HUES64 (cell line): ENCODE measurements at regions not wholly inside any gene's neighbourhood (a gene's known extent, or its start where the extent isn't known, plus 50 kb on each side); places are given as distances from the start of the nearest gene placed in this dataset.

ENCODE experiments used
- H3K27ac ChIP-seq: 2 replicates; pipeline ENCODE4 v1.7.0; 2013; ENCODE audit warnings: low read depth, low read length, inconsistent platforms
- H3K27me3 ChIP-seq: 2 replicates; pipeline ENCODE4 v1.6.1; 2013; ENCODE audit warnings: mild to moderate bottlenecking, low read length; ENCODE audit not compliant: insufficient read depth
- H3K36me3 ChIP-seq: 2 replicates; pipeline ENCODE4 v1.6.1; 2013; ENCODE audit warnings: mild to moderate bottlenecking, low read length; ENCODE audit not compliant: insufficient read depth
- H3K4me1 ChIP-seq: 2 replicates; pipeline ENCODE4 v1.6.1; 2013; ENCODE audit warnings: mild to moderate bottlenecking, low read length, moderate library complexity; ENCODE audit not compliant: insufficient read depth
- H3K4me3 ChIP-seq: 2 replicates; pipeline ENCODE4 v1.5.1; 2013; ENCODE audit warnings: mild to moderate bottlenecking, low read length, moderate library complexity
- H3K9ac ChIP-seq: 2 replicates; pipeline ENCODE4 v1.6.1; 2013; ENCODE audit warnings: mild to moderate bottlenecking, low read depth, low read length
- H3K9me3 ChIP-seq: 2 replicates; pipeline ENCODE4 v1.6.1; 2013; ENCODE audit warnings: low read depth, low read length; ENCODE audit not compliant: insufficient read depth
- WGBS: fragments of 150-250, 120-280 bp; methylation state at CpG from one replicate; pipeline ENCODE4 v1.1.7; 2013; ENCODE audit warnings: missing lambda C conversion rate; 5-methylcytosine and 5-hydroxymethylcytosine counted together

DNA sequence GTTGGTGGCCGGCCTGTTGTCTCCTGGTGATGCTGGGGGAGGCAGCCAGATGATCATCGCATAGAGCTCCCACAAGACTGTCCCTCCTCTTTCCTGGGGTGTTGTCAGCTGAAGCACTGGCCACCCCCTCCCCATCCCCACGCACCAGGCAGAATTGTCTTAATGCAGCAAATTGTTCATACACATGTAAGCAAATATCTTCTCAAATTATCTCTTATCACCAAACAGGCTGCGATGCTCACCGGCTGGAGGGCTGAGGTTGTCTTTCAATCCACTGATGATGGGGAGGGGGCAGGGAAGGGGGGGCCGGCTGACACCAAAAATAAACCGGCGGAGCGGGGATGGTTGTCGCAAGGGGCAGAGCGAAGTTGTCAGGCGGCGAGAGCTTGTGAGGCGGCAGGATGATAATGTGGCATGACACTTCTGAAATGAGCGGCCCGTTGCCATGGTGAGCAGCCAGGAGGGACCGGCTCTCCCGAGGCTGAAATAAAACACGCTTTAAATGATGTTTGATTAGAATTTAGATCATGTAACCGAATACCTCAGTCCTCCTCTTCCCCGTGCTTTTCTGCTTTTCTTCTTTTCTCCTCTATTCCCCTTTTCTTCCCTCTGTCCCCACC is 59.8 kb downstream of the MRM1 start:
- peaks cover 30% of the 10 kb centered on the region for H3K27me3 ChIP-seq
- no peaks in the 10 kb centered on the region for H3K36me3 ChIP-seq
- no peaks in the 10 kb centered on the region for H3K9me3 ChIP-seq
- H3K9ac ChIP-seq, result no peak overlapping the region
- H3K4me1 ChIP-seq, result no peaks in the 10 kb centered on the region
- H3K27ac ChIP-seq, result no peak overlapping the region
- H3K4me3 ChIP-seq, result no peak overlapping the region
- WGBS, result 85% methylated on average over 21 of the region's 21 CpGs

DNA sequence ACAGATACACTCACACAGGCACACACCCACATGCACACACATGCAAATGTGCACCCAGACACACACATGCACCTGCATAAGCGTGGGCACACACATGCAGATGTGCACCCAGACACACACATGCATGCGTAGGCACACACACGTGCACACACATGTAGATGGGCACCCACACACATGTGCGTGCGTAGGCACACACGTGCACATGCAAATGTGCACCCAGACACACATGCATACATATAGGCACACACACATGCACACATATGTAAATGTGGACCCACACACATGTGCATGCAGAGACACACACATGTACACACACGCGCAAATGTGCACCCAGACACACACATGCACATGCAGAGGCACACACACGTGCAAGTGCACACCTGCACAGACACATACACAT is 60.3 kb downstream of the MRM1 start:
- no peaks in the 10 kb centered on the region for H3K9me3 ChIP-seq
- 86% methylated on average over 9 of the region's 9 CpGs for WGBS
- no peaks in the 10 kb centered on the region for H3K36me3 ChIP-seq
- no peak overlapping the region for H3K4me3 ChIP-seq
- H3K9ac ChIP-seq, result no peak overlapping the region
- H3K27ac ChIP-seq, result no peak overlapping the region
- no peaks in the 10 kb centered on the region for H3K4me1 ChIP-seq
- peaks cover 25% of the 10 kb centered on the region for H3K27me3 ChIP-seq

DNA sequence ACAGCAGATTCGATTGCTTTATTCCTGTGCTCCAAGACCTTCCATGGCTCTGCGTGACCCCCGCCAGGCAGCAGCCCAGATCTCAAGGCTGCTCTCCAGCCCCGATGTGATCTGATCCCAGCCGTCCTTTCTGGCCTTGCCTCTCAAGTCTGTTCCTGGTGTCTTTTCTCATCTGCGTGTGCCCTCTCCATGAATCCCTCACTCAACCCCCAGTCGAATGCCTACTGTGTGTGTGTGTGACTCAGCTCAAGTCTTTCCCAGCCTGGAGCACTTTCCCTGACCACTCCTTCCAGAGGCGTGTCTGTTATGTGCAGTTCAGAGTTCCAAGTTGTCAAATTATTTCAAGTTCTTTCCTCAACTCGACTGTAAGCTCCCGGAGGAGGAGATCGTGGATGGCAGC is 64.0 kb downstream of the MRM1 start:
- Histone ChIP-seq H3K36me3 (no peaks in the 10 kb centered on the region), H3K27ac (no peak overlapping the region), H3K4me3 (no peak overlapping the region), H3K9me3 (no peaks in the 10 kb centered on the region), H3K4me1 (no peaks in the 10 kb centered on the region), H3K9ac (no peak overlapping the region), H3K27me3 (no peaks in the 10 kb centered on the region)
- 71% methylated on average over 11 of the region's 11 CpGs for WGBS

DNA sequence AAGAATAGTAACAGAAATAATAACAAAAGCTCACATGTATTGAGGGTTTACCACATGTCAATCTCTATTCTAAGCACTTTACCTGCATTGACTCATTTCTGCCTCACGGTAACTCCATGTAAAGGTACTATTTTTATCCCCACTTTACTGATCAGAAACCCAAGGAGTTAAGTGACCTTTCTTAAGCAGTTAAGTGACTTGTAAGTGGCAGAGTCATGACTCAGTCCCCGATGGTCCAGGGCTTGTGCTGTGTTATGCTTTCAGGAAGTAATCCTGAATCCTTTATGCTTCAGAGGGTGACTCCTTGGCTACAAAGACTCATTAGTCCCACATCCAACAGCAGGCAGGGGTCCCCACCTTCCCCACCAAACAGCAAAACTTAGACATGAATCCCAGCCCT is 66.5 kb downstream of the MRM1 start:
- Histone ChIP-seq H3K4me3 (no peak overlapping the region), H3K9me3 (no peaks in the 10 kb centered on the region), H3K27me3 (no peaks in the 10 kb centered on the region), H3K36me3 (no peaks in the 10 kb centered on the region), H3K4me1 (no peaks in the 10 kb centered on the region), H3K27ac (no peak overlapping the region), H3K9ac (no peak overlapping the region)
- 90% methylated on average over 2 of the region's 2 CpGs for WGBS

DNA sequence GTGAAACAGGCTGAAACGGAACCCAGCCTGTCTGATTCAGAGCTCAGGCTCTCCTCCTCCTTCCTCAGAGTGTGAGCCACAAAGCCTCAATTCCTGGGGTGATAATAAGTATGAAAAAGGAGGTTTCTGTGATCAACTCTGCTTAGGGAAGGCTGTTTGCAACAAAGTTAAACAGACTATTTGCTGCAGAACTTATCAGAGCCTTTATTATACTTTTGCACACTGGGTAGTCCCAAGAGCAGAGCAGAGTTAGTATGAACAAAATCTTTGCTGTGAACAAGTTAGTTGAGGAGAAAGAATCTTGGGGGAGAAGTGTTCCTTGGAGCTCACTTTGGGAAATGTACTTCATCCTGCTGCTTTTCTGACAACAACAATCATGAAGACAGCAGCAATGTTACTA is 67.4 kb downstream of the MRM1 start:
- 81% methylated on average over 1 of the region's 1 CpG for WGBS

DNA sequence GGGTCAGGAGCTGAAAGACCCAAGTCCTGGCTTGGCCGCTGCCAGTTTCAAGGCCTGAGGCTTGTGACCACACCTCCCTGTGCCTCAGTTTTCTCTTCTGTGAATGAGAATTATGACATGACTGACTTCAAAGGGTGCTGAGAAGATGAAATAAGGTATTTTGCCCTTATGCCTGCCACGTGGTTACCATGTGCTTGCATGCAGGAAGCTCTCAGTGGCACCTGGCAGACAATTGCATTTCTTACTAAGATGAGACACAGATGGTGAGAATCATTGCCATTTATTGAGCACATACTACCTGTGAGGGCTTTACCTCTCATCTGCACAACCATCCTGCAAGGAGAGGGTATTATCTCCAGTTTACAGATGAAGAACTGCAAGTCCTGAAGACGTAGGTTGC is 69.8 kb downstream of the MRM1 start:
- no peaks in the 10 kb centered on the region for H3K27me3 ChIP-seq
- 92% methylated on average over 3 of the region's 3 CpGs for WGBS
- no peak overlapping the region for H3K27ac ChIP-seq
- H3K9me3 ChIP-seq, result no peaks in the 10 kb centered on the region
- H3K9ac ChIP-seq, result no peak overlapping the region
- H3K36me3 ChIP-seq, result no peaks in the 10 kb centered on the region
- H3K4me3 ChIP-seq, result no peak overlapping the region
- no peaks in the 10 kb centered on the region for H3K4me1 ChIP-seq

More for the DNA sequence above, 67.4 kb downstream of the MRM1 start:
- Histone ChIP-seq H3K27me3 (no peaks in the 10 kb centered on the region), H3K27ac (no peak overlapping the region), H3K9ac (no peak overlapping the region), H3K36me3 (no peaks in the 10 kb centered on the region), H3K9me3 (no peaks in the 10 kb centered on the region), H3K4me3 (no peak overlapping the region), H3K4me1 (no peaks in the 10 kb centered on the region)

DNA sequence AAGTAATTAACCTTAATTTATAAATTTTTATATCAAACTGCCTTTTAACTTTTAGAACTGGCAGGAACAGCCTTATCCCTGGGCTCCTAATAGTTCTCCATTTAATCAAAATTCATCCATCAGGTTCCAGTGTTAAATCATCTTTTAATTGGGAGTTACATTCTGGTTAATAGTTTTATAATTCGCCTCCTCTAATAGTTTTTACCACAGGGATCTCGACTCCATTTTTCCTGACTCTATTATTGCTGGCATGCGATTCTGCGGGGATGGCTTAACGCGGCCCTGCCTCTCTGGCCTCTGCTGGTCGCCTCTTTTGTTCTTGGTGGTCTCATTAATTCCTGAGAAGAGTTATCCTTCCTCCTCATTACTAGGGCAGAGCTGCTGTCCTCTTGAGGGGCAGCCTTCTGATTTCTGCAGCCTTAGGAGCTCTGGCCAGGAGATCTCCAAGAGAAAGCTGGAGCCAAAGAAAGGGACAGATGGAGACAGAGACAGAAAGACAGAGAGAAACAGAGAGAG is 71.1 kb downstream of the MRM1 start:
- no peaks in the 10 kb centered on the region for H3K27me3 ChIP-seq
- no peaks in the 10 kb centered on the region for H3K9me3 ChIP-seq
- no peaks in the 10 kb centered on the region for H3K36me3 ChIP-seq
- H3K27ac ChIP-seq, result no peak overlapping the region
- WGBS, result 87% methylated on average over 7 of the region's 7 CpGs
- no peak overlapping the region for H3K9ac ChIP-seq
- H3K4me3 ChIP-seq, result no peak overlapping the region
- H3K4me1 ChIP-seq, result no peaks in the 10 kb centered on the region

DNA sequence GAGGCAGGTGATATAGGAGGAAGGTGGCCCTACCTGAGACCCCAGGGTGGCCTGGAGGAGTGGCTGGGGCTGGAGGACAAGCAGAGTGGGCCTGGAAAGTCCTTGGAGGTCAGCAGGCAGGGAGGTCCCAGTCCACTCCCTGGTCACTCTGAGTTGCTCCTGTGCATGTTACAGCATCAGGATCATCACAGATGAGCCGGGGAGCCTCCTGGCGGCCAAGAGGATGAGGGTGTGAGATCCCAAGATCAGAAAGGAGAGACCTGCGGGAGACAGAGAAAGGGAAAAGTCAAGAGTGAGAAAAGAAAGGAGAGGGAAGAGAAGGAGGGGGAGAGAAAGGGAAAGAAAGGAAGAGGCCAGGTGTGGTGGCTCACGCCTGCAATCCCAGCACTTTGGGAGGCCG is 71.7 kb downstream of the MRM1 start:
- H3K4me3 ChIP-seq, result no peak overlapping the region
- WGBS, result 92% methylated on average over 5 of the region's 5 CpGs
- no peak overlapping the region for H3K9ac ChIP-seq
- no peaks in the 10 kb centered on the region for H3K27me3 ChIP-seq
- H3K9me3 ChIP-seq, result no peaks in the 10 kb centered on the region
- H3K36me3 ChIP-seq, result no peaks in the 10 kb centered on the region
- no peak overlapping the region for H3K27ac ChIP-seq
- H3K4me1 ChIP-seq, result no peaks in the 10 kb centered on the region

DNA sequence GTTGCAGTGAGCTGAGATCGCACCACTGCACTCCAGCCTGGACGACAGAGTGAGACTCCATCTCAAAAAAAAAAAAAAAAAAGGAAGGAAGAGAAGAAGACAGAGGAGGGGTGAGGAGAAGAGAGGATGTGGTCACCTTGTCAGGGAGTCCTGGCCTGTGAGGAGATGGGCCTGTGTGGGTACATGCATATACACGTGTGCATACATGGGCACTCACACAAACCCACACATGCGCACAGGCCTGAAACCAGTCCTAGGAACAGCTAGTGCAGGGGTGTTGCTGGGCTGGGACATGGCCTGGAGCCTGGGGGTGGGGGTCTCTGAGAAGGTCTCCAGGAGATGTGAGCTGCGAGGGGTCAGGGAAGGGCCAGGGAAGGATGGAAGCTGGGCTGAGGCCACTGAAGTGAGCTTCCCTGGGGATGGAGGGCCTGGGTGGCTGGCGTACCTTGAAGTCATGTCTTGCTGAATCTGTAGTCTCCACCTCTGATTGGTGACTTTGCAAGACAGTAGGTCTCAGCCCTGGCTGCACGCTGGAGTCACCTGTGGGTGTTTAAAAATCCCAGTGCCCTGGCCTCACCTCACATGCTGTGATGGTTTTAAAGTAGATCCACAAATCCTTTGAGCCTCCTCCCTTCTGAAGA is 72.4 kb downstream of the MRM1 start:
- no peak overlapping the region for H3K27ac ChIP-seq
- 91% methylated on average over 7 of the region's 7 CpGs for WGBS
- no peak overlapping the region for H3K4me3 ChIP-seq
- no peak overlapping the region for H3K9ac ChIP-seq
- no peaks in the 10 kb centered on the region for H3K36me3 ChIP-seq
- H3K4me1 ChIP-seq, result no peaks in the 10 kb centered on the region
- no peaks in the 10 kb centered on the region for H3K9me3 ChIP-seq
- H3K27me3 ChIP-seq, result no peaks in the 10 kb centered on the region

DNA sequence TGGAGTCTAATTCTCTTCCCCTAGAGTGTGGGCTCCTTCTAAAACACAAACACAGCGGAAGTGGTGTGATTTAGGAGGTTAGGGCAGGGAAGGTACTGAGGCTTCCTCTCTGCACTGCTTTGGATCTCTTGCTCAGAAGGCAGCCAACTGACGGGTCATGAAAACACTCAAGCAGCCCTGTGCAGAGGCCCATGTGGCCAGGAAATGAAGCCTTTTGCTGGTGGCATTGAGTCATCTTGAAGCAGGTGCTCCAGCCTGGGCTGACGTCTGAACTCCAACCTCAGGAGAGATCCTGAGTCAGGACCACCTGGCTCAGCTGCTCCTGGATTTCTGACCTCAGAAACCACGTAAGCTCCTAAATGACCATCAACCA is 72.9 kb downstream of the MRM1 start:
- no peak overlapping the region for H3K4me3 ChIP-seq
- H3K9me3 ChIP-seq, result no peaks in the 10 kb centered on the region
- no peak overlapping the region for H3K9ac ChIP-seq
- no peaks in the 10 kb centered on the region for H3K27me3 ChIP-seq
- H3K36me3 ChIP-seq, result no peaks in the 10 kb centered on the region
- H3K4me1 ChIP-seq, result no peaks in the 10 kb centered on the region
- WGBS, result 93% methylated on average over 3 of the region's 4 CpGs
- H3K27ac ChIP-seq, result no peak overlapping the region

DNA sequence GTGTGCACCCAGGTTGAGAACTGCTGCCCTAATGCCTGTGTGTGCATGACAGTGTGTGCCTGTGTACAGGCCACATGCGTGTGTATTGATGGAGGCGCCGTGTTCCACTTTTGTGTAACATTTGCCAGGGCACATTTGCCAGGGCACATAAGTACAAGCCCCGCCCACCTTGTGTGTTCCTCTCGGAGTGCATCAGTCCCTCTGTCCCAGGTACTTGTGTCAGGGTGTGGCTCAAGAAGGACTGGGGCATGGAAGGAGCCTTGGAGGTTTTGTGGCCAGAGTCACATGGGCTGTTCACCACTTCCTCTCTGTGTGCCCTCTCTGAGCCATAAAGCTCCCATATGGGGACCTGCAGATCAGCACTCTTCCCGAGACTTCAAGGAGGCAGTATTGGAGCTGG is 73.9 kb downstream of the MRM1 start:
- Histone ChIP-seq H3K27ac (no peak overlapping the region), H3K4me3 (no peak overlapping the region), H3K9me3 (no peaks in the 10 kb centered on the region), H3K9ac (no peak overlapping the region), H3K27me3 (no peaks in the 10 kb centered on the region), H3K4me1 (no peaks in the 10 kb centered on the region), H3K36me3 (no peaks in the 10 kb centered on the region)
- 89% methylated on average over 6 of the region's 6 CpGs for WGBS

DNA sequence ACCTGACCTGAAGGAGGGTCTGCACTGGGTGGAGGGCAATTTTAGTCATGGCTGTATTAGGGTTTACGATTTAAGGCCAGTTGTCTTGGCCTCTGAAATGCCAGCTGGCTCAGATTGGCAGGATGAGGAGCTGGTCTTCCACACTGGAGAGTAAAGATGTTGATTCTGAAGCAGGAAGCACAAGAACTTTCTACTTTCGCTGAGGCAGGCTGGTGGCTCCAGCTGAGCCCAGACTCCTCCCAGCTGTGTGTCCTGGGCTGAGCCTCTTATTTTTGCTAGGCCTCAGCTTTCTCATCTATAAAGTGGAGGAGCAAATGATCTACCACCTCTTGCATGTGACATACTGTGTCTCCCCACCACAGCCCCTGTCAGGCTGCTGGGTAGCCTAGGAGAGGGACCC is 74.4 kb downstream of the MRM1 start:
- H3K27ac ChIP-seq, result no peak overlapping the region
- no peaks in the 10 kb centered on the region for H3K27me3 ChIP-seq
- WGBS, result 74% methylated on average over 2 of the region's 2 CpGs
- H3K4me3 ChIP-seq, result no peak overlapping the region
- H3K36me3 ChIP-seq, result no peaks in the 10 kb centered on the region
- H3K9ac ChIP-seq, result no peak overlapping the region
- no peaks in the 10 kb centered on the region for H3K9me3 ChIP-seq
- H3K4me1 ChIP-seq, result peaks cover 4% of the 10 kb centered on the region; the same call in 1 of the 2 replicates
